Activated CD4-positive, alpha-beta T cell treated with anti-CD3 and anti-CD28 coated beads for 48 hours (primary cell): ENCODE measurements at regions not wholly inside any gene's neighbourhood (a gene's known extent, or its start where the extent isn't known, plus 50 kb on each side); places are given as distances from the start of the nearest gene placed in this dataset.

ENCODE experiments used
- DNase-seq: peaks from one replicate; pipeline ENCODE4 v3.0.0-alpha.2; 2020

DNA sequence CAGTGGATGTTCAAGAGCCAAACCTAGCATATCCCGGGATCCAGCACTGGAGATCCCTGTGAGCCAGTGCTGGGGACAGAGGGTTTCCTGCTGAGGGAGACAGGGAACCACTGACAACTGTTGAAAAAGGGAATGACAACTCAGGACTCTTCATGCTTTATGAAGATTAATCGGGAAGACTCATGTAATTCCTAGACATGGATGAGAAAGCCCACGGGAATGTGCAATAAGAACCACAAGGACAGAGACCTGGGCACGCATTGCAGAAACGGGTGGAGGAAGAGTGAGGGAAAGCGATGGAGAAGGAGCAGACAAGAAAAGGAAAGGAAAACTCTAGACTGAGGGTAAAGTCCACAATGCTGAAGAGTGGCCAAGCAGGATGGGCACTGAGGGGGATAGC, 296.0 kb downstream of the PCNX1 start:
- DNase-seq = no peak

DNA sequence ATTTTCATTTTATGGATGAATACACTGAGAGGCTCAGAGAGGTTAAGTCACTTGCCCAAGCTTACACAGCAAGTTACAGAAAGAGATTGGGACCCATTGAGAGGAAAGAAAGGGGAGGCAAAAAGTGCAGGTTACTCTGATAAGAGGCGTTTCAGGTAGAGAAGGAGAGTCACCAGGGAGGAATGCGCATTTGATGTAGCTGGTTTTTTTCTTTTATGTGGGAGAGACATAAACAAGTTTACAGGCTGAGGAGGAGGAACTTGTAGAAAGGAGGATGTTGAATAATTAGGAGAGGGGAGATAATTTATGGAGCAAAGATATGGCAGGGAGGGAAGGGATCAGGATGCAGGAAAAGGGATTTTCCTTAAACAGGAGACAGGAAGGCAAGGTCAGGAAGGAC, 297.0 kb downstream of the PCNX1 start:
- DNase-seq = no peak

DNA sequence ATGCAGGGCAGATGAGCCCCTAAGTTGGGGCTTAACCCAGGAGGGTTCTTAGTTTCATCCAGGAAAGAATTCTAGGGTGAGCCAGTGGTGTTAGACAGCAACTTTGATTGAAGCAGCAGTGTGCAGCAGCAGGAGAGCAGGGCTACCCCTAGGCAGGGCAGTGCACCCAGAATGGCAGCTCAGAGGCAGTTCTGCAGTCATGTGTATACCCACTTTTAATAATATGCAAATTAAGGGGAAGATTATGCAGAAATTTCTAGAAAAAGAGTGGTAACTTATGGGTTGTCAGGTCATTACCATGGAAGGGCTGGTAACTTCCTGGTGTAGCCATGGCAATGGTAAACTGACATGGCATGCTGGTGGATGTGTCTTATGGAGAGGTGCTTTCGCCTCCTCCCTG, 297.5 kb downstream of the PCNX1 start:
- DNase-seq = no peak

DNA sequence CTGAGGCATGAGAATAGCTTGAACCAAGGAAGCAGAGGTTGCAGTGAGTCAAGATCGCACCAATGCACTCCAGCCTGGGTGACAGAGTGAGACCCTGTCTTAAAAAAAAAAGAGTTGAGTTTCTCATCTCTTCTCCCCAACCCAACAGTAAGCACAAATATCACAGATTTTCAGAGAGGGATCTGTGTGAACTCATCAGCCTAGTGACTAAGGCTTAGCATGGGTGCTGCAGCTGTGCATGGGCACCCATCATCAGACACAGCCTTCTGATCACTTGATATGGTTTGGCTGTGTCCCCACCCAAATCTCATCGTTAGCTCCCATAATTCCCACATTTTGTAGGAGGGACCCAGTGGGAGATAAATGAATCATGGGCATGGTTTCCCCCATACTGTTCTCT, 298.9 kb downstream of the PCNX1 start:
- no peak for DNase-seq

DNA sequence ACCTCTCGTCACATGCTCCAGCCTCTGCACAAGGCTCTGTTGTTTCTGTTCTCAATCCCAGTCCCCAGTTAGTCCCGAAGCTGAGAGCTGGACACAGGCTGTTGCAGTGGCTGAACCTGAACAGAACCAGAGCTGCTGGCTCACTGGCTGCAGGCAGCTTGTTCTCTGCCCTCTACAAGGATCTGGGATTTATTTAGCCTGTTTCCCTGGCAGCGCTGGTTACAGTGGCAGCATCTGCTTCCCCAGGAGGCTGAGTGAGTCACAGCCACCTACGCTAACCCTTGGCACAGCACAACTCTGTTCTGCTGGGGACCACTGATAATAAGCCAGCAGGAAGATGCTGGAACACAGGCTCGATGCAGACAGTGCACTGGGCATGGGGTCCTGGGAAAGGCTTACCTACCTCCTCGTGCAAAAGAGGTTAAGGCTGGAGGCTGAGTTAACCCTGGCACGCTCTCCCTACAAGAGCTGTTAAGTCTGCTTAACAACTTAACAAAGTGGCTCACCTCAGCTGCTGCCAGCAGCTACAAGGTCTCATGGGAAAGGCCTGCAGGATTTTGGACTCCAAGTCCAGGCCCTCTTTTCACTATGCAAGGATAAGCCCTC, 299.6 kb downstream of the PCNX1 start:
- DNase-seq = no peak

DNA sequence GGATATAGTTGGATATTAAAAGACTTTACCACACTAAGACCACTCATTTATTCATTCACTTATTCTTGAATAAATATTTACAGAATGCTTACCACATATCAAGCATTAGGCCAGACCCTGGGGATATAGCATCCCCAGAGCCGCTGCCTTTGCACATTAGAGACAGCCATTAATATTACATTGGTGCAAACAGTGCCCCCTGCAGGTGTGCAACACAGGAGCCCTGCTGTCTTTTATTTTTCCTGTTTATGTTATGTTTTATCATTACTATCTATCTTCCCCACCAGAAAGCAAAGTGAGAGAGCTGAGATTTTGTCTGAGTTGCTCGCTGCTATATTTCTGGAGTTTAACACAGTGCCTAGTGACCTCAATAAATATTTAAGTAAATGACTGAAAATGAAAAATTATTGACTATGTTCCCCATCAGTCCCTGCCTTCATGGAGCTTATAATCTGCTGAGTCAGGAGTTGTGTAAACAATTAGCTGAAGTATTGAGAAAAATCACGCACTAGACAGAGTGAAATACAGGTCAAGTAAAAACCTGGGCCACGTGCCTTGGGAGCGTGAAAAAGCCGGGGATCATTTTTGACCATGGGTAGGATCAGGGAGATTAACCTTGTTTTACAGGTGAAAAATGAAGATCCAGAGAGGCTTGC, 301.6 kb downstream of the PCNX1 start:
- no peak for DNase-seq

DNA sequence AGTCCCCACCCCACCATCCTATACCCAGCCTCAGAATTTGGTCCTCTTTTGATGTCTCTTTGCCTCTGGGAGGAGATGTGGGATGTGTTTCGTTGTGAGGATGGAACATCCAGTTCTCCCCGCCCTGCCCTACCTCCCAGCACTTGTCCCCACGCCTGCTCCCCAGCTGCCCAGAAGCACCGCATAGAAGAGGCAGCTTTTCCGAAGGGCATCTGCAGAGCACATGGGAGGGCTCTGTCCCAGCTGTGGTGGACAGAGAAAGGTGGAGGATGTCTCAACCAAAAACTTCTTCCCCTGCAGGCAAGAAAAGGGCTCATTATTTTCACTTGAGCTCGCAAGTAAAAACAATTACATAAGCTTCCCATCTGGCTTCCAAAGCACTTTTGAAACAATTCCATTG, 302.6 kb downstream of the PCNX1 start:
- no peak for DNase-seq

DNA sequence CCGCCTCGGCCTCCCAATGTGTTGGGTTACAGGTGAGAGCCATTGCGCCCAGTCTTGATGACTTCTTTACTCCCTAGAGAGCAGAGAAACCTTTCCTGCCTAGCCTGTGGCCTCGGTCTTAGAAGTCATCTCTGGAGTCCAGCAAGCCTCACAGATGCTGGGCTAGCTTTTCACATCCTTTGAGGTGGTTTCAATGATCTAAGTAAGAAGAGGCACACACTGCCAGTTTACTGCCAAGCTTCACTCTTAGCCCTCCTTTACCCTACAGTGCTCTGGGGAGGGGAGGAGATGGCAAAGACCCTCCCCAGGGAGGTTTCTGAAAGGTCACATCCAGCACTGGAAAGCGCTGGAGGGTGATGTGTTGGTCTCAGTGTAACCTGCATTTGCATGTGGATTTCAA, 304.8 kb downstream of the PCNX1 start:
- DNase-seq = no peak

DNA sequence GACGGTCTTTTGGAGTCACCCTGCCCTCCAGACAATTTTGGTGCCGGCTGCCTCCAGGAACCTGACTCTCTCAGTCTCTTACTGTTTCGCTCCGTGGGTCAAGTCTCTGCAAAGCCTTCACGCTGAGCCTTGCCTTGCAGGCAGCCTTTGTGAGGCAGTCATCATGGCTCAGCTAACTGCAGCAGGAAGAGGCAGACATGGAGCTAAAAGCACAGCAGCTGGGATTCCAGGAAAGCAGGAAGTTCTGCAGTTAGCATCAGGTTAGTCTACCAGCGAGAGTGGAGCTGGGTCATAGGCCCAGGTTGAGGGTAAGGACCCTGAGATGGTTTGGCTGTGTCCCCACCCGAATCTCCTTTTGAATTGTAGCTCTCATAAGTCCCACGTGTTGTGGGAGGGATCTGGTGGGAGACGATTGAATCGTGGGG, 305.4 kb downstream of the PCNX1 start:
- DNase-seq = no peak

DNA sequence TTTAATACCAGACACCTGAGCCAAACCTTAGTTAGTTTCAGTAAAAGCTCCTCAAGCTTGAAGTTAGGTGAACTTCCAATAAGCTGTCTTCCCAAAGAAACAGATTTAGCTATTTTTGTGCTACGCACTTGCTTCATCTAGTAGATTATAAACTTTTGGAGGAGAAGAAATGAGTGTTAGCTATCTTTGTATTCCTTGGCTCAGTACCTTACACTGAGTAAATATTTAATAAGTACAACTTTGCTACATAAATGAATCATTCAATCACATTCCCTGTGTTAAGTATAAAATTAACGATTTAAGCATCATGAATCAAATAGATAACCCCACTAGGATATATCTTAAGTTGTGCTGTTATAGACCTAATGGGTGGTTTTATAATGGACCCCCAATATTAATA, 307.0 kb downstream of the PCNX1 start:
- no peak for DNase-seq

DNA sequence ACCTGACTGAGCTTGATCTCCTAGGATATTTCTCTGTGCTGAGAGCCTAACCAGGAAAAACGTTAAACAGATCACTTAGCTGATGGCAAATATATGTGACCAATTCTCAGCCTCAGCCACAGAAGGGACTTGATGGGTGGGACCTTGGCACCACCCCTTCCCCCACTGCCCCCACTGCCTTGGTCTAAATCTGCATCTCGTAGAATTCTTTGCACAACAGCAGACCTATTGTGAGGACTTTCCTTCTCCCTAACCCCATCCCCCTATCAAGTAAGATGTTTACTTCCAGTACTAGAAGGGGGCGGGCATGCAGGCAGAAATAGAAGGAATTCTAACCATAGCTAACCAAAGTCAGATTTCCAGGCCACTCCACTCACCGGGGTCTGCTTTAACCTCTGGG, 313.2 kb downstream of the PCNX1 start:
- DNase-seq = no peak

DNA sequence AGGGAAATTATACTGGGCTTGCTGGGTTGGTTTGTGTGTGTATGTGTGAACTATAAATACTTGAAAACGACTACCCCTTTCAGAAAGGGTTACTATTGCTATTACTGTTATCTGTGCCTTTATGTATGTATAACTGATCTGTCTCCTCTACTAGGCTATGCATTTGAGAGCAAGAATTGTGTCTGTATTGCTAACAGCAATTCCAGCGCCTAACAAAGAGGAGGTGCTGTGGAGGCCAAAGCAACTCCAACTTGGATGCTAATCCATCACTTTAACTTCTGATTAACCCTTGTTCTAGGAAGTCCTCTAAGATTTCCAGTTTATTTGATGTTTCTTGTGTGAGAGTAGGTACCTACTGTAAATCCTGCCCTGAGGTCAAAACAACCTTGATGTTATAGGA, 313.9 kb downstream of the PCNX1 start:
- no peak for DNase-seq

DNA sequence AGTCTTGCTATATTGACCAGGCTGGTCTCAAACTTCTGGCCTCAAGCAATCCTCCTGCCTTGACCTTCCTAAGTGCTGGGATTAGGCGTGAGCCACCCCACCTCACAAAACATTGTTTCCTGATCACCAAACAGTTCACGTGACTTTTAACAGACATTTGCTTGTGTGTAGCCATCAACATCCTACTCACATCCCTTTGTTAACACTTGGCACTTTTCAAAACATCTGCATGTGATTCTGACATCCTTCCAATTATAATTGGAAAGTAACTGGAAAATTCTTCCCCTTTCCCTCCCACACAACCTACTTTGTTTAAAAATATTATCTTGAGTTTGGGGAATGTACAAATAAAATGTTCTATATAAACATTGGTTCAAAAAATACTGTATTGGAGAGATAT, 317.9 kb downstream of the PCNX1 start:
- no peak for DNase-seq

DNA sequence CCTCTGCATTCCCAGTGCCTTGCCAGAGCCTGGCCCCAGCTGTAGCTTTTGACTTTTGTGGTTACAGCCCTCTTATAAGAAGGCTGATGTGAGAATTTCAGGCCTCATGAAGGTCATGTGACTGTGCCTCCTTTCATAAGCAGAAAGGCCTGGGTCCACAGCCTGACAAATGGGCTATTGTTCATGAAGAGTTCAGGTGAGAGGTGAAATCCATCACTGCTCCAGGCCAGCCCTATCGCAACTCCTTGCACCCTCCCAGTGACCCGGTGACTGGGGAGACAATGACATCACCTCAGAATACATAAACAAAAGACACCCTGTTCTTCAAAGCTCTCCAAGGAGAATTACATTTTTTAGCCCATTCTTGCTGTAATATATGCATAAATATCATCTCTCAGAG, 321.5 kb downstream of the PCNX1 start:
- DNase-seq = no peak

DNA sequence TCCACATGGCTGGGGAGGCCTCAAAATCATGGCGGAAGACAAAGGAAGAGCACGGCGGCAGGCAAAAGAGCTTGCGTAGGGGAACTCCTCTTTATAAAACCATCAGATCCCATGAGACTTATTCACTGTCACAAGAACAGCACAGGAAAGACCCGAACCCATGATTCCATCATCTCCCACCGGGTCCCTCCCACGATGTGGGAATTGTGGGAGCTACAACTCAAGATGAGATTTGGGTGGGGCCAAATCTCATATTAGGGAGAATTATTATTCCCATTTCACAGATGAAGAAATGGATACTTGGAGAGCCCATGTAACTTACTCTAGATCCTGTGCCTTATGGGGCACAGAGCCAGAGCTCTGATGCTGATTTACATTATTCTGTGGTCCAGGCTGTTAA, 322.6 kb downstream of the PCNX1 start:
- DNase-seq = no peak

DNA sequence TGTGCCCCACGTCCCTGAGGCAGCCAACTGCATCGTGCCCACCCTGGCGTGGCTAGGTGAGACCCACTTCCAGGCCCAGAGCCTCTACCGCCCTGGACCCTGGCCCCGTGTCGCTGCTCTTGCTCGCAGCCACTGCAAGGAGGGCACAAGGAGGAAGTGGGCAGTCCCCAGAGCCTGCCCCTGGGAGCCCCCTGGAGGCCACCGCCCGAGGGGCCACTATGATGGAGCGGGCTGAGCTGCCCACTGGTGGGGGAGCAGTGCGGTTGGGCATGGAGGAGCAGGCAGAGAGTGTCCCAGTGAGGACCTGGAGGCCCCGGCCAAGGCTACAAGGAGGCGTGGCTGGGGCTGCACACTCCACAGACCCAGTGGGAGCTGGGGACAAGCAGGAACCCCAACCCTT, 323.6 kb downstream of the PCNX1 start:
- no peak for DNase-seq

DNA sequence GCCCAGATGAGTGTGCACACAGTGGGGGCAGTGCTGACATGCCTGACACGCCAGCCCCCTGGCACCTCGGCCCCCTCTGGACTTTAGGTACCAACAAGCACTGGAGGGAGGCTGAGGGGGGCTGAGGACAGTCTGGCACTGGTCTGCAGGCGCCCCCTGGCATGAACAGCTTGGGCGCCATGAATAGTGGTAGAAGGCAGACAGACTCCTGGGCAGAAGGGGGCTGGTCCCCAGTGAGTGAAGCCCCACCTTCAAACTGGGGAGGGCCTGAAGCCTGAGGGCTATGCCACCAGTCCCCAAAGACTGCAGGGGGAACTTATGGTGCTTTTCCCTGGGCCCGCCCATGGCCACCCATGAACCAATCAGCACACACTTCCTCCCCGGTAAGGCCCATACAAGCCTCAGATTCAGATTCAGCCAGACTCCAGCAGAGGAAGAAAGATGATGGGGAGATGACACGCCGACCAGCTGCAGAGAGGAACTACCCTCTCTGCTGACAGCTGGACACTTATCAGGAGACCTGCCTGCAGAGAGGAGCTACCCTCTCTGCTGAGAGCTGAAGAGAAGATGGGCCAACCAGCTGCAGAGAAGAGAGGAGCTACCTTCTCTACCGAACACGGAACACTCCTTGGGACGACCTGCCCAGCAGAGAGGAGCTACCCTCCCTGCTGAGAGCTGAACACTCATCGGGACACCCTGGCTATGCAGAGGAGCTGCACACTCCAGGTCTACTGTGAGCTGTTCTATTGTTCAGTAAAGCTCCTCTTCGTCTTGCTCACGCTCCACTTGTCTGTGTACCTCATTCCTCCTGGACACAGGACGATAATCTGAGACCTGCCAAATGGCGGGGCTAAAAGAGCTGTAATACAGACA, 324.5 kb downstream of the PCNX1 start:
- DNase-seq = no peak

DNA sequence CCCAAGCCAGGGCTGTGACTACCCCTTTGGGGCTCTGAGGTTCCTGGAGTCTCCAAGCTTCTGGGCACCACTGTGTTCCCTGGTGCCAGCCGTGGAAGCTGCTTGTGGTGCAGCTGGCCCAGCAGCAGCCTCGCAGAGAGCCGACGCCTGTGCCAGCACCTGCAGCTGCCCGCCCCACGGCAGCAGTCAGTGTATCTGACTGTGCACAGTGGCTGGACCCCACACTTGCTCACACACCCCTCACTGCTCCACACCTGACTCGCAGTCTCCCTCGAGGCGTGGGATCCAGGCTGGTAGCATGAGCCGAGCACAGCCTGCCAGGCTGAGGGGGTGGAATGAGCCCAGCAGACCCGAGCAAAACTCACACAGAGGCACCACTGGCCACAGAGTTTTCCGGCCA, 325.2 kb downstream of the PCNX1 start:
- DNase-seq = no peak

DNA sequence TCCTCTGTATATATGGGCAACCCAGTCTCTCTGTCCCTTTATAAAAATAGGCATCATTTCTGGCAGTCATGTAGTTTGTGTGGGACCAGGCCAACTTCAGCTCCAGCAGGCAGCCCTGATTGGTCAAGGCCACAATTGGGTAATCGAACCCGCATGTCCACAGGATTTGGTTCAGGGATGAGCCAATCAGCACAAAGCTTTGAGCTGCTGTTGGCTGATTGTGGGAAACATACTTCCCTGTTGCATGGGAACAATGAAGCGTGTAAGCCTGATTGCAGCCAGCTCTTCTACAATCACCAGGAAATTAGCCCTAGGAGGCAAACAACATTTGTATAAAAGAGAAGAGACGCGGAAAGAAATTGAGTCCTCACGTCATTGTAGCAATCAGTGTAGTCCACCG, 328.6 kb downstream of the PCNX1 start:
- DNase-seq = no peak

DNA sequence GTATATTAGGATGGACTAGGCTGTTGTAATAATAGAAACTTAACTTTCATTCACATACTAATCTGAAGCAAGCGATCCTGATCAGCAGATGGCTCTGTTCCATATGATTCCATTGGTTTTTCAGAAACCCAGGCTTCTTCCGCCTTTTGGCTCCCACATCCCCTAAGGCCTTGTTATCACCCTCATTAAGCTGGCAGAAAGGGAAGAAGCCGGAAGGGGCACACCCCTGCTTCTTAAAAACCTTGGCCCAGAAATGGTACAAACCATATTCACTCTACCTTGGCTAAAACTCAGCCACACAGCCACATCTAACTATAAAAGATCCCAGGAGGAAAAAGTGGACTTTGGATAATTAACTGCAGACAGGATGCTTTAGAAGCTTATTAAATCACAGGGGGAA, 329.2 kb downstream of the PCNX1 start:
- DNase-seq = no peak

DNA sequence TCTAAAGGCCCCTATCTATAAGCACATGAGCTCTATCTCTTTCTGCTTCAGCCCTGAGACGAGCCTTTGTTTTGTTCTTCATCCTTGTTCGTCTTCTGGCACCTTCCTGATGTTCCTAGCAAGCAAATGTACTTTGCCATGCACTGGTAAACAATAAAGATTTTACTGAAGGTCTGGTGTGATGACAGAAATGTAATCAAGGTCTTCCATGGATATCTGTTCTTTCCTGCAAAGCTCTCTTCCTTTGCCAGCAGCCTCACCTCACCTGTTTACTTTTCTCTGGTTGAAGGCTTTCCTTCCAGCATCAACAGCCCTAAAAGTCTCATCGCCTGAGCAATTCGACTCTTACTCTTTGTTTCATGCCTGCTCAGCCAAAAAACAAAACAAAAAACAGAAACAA, 330.3 kb downstream of the PCNX1 start:
- no peak for DNase-seq

DNA sequence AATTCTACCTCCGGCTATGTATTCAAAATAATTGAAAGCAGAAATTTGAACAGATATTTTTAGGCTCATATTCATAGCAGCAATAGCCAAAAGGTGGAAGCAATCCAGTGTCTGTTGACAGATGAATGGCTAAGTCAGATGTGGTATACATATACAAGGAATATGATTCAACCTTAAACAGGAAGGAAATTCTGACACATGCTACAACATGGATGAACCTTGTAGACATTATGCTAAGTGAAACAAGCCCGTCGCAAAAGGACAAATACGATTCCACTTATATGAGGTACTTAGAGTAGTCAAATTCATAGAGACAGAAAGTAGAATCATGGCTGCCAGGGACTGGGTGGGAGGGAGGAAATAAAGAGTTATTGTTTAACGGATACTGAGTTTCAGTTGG, 331.6 kb downstream of the PCNX1 start:
- no peak for DNase-seq

DNA sequence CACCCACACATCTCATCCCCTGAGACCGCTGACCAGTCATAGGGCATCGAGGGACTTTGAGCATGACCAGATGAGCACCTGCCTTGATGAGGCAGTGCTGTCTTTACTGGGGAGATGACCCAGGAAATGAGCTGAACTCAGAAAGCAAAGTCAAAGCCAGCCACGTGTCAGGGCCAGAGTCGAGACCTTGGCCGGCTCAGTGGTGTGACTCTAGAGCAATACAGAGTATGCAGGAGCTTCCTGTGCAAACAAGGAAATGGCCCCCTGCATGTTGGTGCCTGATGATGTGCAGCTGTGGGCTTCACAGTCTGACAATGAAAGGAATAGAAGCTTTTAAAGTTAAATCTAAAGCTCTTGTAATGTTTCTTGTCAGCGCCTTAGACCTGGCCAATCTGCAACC, 332.9 kb downstream of the PCNX1 start:
- DNase-seq = no peak

DNA sequence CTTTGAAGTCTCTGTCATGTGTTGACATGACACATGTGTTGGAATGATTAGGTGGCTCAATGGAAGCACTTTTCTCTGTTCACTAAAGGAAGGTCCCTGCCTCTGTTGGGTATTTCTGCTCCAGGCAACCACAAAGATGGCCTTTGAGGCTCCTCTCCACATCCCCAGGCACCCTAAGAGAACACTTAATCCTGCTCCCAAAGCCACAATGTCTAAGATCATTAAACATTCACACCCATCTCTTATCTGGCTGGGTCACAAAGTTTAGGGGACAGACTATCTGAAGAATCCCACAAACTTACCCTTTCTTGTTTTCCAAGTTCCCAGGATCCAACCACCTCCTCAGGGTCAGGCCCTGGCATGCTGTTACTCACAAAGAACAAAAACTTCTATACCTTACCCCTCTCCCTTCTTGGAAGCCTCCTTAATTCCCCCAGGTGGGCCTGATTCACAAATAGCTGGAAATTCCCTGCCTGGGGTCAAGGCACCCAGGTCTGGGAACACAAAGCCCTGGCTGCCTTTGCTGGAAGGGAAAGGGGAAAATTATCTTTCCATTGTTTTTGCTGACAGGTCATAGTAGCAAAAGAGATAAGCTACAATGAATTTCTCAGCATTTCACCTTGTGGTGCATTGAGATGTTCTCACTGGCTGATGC, 333.7 kb downstream of the PCNX1 start:
- DNase-seq = no peak
